ENCODE measurements at regions not wholly inside any gene's neighbourhood (a gene's known extent, or its start where the extent isn't known, plus 50 kb on each side); places are given as distances from the start of the nearest gene placed in this dataset.

DNA sequence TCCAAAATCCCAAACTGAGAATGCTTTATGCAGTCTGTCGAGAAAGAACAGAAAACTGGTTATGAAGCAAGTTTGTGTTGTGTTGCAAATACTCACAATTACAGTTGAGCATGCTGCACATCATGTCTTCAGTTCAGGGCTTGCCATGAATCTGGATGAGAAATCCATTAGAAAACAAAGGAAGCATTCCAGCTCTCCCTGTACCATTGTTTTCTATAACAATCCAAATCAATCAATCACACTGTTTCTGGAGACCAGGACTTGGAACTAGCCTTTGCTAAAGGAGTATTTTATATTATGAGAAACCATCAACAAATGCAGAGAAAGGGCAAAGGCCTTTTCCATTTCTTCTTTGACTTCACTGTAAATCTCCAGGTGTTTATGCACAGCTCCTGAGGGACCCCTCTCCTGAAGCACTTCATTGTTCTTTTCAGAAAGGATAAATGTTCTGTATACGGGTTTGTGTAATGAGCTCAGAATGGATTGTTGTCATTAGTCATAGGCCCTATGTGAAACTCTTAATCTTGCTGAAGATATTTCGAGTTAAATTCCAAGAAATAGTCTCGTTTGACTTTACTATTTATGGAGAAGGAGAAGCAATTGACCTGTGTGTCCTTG is 364.7 kb upstream of the POM121L12 start:
- H3K27ac ChIP-seq, result no peak overlapping the region
- H3K27me3 ChIP-seq, result no peaks in the 10 kb centered on the region
- DNase-seq (ENCODE audit: low spot score in 2 of 2), result no peak
- intact Hi-C loops (cut with DNase I; ENCODE audit: low total_unique reads), result no loop called here
- no peak overlapping the region for H3K4me3 ChIP-seq
- no peaks in the 10 kb centered on the region for H3K4me1 ChIP-seq
- H3K36me3 ChIP-seq, result no peaks in the 10 kb centered on the region
- no peak for TF ChIP-seq POLR2A (IDR thresholded peaks at IDR 0.05)
- no peak for TF ChIP-seq POLR2AphosphoS5 (IDR thresholded peaks at IDR 0.05)
- TF ChIP-seq CTCF (IDR thresholded peaks at IDR 0.05), result no peak
- peaks cover 0 to 4% of the 10 kb centered on the region in 2 donors for H3K9me3 ChIP-seq

GRCh38 chr7:52669031-52669430 is 366.4 kb upstream of the POM121L12 start:
- no peaks in the 10 kb centered on the region for H3K27me3 ChIP-seq
- H3K4me3 ChIP-seq, result no peak overlapping the region
- H3K9me3 ChIP-seq, result peaks cover 0 to 4% of the 10 kb centered on the region in 2 donors
- no peak for DNase-seq (ENCODE audit: low spot score in 2 of 2)
- H3K4me1 ChIP-seq, result no peaks in the 10 kb centered on the region
- no peak overlapping the region for H3K27ac ChIP-seq
- intact Hi-C loops (cut with DNase I; ENCODE audit: low total_unique reads), result loop anchor here (5.0 kb wide), 1 partner anchor 528 kb away; no protein-coding TSS in a partner anchor
- H3K36me3 ChIP-seq, result no peaks in the 10 kb centered on the region
- TF ChIP-seq POLR2AphosphoS5 (IDR thresholded peaks at IDR 0.05) (no peak), POLR2A (IDR thresholded peaks at IDR 0.05) (no peak), CTCF (IDR thresholded peaks at IDR 0.05) (no peak)

- TF ChIP-seq POLR2AphosphoS5 (IDR thresholded peaks at IDR 0.05) (no peak), POLR2A (IDR thresholded peaks at IDR 0.05) (no peak), CTCF (IDR thresholded peaks at IDR 0.05) (no peak)
- intact Hi-C loops (cut with DNase I; ENCODE audit: low total_unique reads), result loop anchor here (5.0 kb wide), 1 partner anchor 529 kb away; no protein-coding TSS in a partner anchor
- Histone ChIP-seq H3K4me1 (no peaks in the 10 kb centered on the region), H3K36me3 (no peaks in the 10 kb centered on the region), H3K4me3 (no peak overlapping the region), H3K27me3 (no peaks in the 10 kb centered on the region), H3K27ac (no peak overlapping the region), H3K9me3 (peaks cover 0 to 4% of the 10 kb centered on the region in 2 donors)
- DNase-seq (ENCODE audit: low spot score in 2 of 2), result no peak
Measured at GRCh38 chr7:52668435-52668834, 367.0 kb upstream of the POM121L12 start.

DNA sequence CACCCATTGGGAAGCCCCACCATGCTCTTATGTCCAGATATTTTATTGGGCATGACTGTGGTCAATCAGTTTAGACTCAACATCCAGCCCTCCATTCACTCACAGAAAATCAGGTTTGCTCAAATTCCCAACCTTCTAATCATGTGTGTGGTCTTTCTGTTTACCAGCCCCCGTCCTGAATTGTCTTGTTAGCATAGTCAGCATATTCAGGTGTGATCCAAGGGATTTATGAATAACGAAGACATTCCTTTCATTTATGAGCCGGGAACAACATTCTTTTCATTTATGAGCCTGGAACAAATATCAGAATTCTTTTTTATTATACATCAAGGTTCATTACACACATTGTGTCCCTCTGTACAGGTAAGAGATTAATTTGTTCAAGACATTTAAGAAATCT is 376.3 kb upstream of the POM121L12 start:
- H3K4me1 ChIP-seq, result no peaks in the 10 kb centered on the region
- intact Hi-C loops (cut with DNase I; ENCODE audit: low total_unique reads), result no loop called here
- H3K27me3 ChIP-seq, result no peaks in the 10 kb centered on the region
- no peak overlapping the region for H3K4me3 ChIP-seq
- no peak overlapping the region for H3K27ac ChIP-seq
- no peak for DNase-seq (ENCODE audit: low spot score in 2 of 2)
- H3K9me3 ChIP-seq, result no peaks in the 10 kb centered on the region
- H3K36me3 ChIP-seq, result no peaks in the 10 kb centered on the region
- TF ChIP-seq POLR2A (IDR thresholded peaks at IDR 0.05) (no peak), POLR2AphosphoS5 (IDR thresholded peaks at IDR 0.05) (no peak)

DNA sequence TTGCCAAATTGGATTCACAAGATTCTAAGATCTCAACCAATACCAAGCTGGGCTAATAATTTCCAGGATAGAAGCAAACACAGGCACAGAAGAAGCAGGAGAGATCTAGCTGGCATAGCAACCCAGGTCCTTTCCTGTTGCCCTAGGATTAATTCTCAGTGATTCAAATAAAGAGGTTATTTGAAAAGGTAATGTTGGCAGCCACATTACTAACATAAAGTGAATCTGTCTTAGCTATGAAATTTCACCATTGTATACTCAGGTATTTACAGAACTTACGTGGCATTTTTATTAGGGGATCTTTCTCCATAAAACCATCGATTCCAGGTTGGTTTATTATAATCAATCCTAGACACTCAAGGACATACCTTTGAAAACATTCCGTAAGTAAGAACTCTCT is 379.3 kb upstream of the POM121L12 start:
- no peak for DNase-seq (ENCODE audit: low spot score in 2 of 2)
- intact Hi-C loops (cut with DNase I; ENCODE audit: low total_unique reads), result no loop called here
- H3K9me3 ChIP-seq, result no peaks in the 10 kb centered on the region
- no peak overlapping the region for H3K27ac ChIP-seq
- H3K4me3 ChIP-seq, result no peak overlapping the region
- no peaks in the 10 kb centered on the region for H3K36me3 ChIP-seq
- H3K4me1 ChIP-seq, result no peaks in the 10 kb centered on the region
- TF ChIP-seq POLR2AphosphoS5 (IDR thresholded peaks at IDR 0.05) (no peak), POLR2A (IDR thresholded peaks at IDR 0.05) (no peak), CTCF (IDR thresholded peaks at IDR 0.05) (no peak)
- no peaks in the 10 kb centered on the region for H3K27me3 ChIP-seq

Measured in breast epithelium (tissue), 4 donors.